GM12878 (cell line): ENCODE measurements at regions not wholly inside any gene's neighbourhood (a gene's known extent, or its start where the extent isn't known, plus 50 kb on each side); places are given as distances from the start of the nearest gene placed in this dataset.

Experiments used
- POLR2A ChIP-seq: IDR thresholded peaks from 2 replicates; pipeline ENCODE4 v1.6.1; 2011; ENCODE audit warnings: low read depth, mild to moderate bottlenecking, low read length
- ZNF24 ChIP-seq: fragments of 450-650 bp; IDR thresholded peaks from 2 replicates; pipeline ENCODE4 v1.6.1; 2017; ENCODE audit warnings: antibody characterized with exemption, mild to moderate bottlenecking
- TF ChIP-seq, protein P1 (sequence below): IDR thresholded peaks from 2 replicates; pipeline ENCODE4 v1.6.1; 2011; ENCODE audit warnings: mild to moderate bottlenecking, low read depth, low read length, moderate library complexity; ENCODE audit not compliant: insufficient replicate concordance

- TF ChIP-seq ZNF24 (no peak), POLR2A (no peak)
- TF ChIP-seq, protein P1, sequence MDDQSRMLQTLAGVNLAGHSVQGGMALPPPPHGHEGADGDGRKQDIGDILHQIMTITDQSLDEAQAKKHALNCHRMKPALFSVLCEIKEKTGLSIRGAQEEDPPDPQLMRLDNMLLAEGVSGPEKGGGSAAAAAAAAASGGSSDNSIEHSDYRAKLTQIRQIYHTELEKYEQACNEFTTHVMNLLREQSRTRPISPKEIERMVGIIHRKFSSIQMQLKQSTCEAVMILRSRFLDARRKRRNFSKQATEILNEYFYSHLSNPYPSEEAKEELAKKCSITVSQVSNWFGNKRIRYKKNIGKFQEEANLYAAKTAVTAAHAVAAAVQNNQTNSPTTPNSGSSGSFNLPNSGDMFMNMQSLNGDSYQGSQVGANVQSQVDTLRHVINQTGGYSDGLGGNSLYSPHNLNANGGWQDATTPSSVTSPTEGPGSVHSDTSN, result no peak
These were observed 292.4 kb downstream of the EFNB2 start for GRCh38 chr13:106243011-106243565.
